SK-N-SH (cell line): ENCODE measurements at regions not wholly inside any gene's neighbourhood (a gene's known extent, or its start where the extent isn't known, plus 50 kb on each side); places are given as distances from the start of the nearest gene placed in this dataset.

Experiments
- CTCF ChIA-PET: fragments of 300-600, 350-600 bp; formaldehyde crosslinking; extraction: SDS; loops from one replicate; lab custom pipeline; 2021; lab: Yijun Ruan, JAX
- POLR2A ChIA-PET: fragments of 350-600 bp; sonication (Branson Sonifier 250); formaldehyde crosslinking; extraction: SDS; loops from one replicate; lab custom pipeline; 2020; ENCODE audit warnings: antibody characterized with exemption, inconsistent platforms; lab: Yijun Ruan, JAX
- DNase-seq: peaks from one replicate; pipeline ENCODE4 v3.0.0; 2012
- H2AFZ ChIP-seq: fragments of 200-600 bp; sonication (generic); 2 replicates; pipeline ENCODE4 v1.8.1; 2016; ENCODE audit warnings: antibody characterized with exemption, mild to moderate bottlenecking, low read depth
- H3F3A ChIP-seq: fragments of 200-600 bp; sonication (generic); replicated peaks from 2 replicates; pipeline ENCODE3; 2016; ENCODE audit warnings: antibody characterized with exemption, mild to moderate bottlenecking; ENCODE audit not compliant: insufficient read depth
- H3K27ac ChIP-seq, 2 experiments: fragments of 200-500 bp in 1 of 2; fragments of 200-600 bp in 1 of 2; sonication (Bioruptor generic) in 1 of 2; sonication (generic), shearing (Covaris generic) in 1 of 2; 2 replicates each; pipeline versions ENCODE4 v1.5.1 to v1.6.1; 2014 to 2016; ENCODE audit warnings: low read depth in 2 of 2, inconsistent platforms in 1 of 2, low read length in 1 of 2, mild to moderate bottlenecking in 1 of 2, mixed read lengths in 1 of 2
- H3K27me3 ChIP-seq: fragments of 200-600 bp; sonication (generic), shearing (Covaris generic); 2 replicates; pipeline ENCODE4 v1.6.1; 2016; ENCODE audit warnings: mixed run types; ENCODE audit not compliant: insufficient read depth
- H3K36me3 ChIP-seq, 2 experiments: fragments of 200-500 bp in 1 of 2; fragments of 200-600 bp in 1 of 2; sonication (Bioruptor generic) in 1 of 2; sonication (generic) in 1 of 2; replicated peaks in 1 of 2; 2 replicates each; pipeline versions ENCODE3 to v1.5.1; 2014 to 2016; ENCODE audit warnings: low read length in 1 of 2, mild to moderate bottlenecking in 1 of 2; ENCODE audit not compliant: insufficient read depth in 2 of 2, control insufficient read depth in 1 of 2
- H3K4me1 ChIP-seq, 2 experiments: fragments of 200-500 bp in 1 of 2; fragments of 200-600 bp in 1 of 2; sonication (Bioruptor generic) in 1 of 2; sonication (generic), shearing (Covaris generic) in 1 of 2; 2 replicates each; pipeline versions ENCODE4 v1.5.1 to v1.6.1; 2014 to 2016; ENCODE audit warnings: low read depth in 1 of 2, low read length in 1 of 2, mixed run types in 1 of 2; ENCODE audit not compliant: insufficient read depth in 2 of 2, control insufficient read depth in 1 of 2
- H3K4me2 ChIP-seq: fragments of 200-600 bp; sonication (generic), shearing (Covaris generic); 2 replicates; pipeline ENCODE4 v1.6.1; 2017; ENCODE audit warnings: mixed run types
- H3K4me3 ChIP-seq, 2 experiments: fragments of 200-500 bp in 1 of 2; fragments of 200-600 bp in 1 of 2; sonication (Bioruptor generic) in 1 of 2; sonication (generic), shearing (Covaris generic) in 1 of 2; 2 replicates each; pipeline versions ENCODE4 v1.5.1 to v1.8.1; 2014 to 2016; ENCODE audit warnings: low read depth in 2 of 2, inconsistent platforms in 1 of 2, low read length in 1 of 2, mild to moderate bottlenecking in 1 of 2, mixed read lengths in 1 of 2, moderate library complexity in 1 of 2
- H3K79me2 ChIP-seq: fragments of 200-600 bp; sonication (generic); 2 replicates; pipeline ENCODE4 v1.8.1; 2017; ENCODE audit warnings: mild to moderate bottlenecking; ENCODE audit not compliant: insufficient read depth
- H3K9ac ChIP-seq: fragments of 200-600 bp; sonication (generic); 2 replicates; pipeline ENCODE4 v1.6.1; 2017; ENCODE audit warnings: mixed run types
- H3K9me2 ChIP-seq: fragments of 200-600 bp; sonication (generic); 2 replicates; pipeline ENCODE4 v1.6.1; 2017; ENCODE audit warnings: mixed run types
- H3K9me3 ChIP-seq: fragments of 200-600 bp; sonication (generic); 2 replicates; pipeline ENCODE4 v1.6.1; 2017; ENCODE audit warnings: mixed run types, mild to moderate bottlenecking, moderate library complexity
- H4K20me1 ChIP-seq: fragments of 200-600 bp; sonication (generic); 2 replicates; pipeline ENCODE4 v1.6.1; 2017; ENCODE audit warnings: mild to moderate bottlenecking, mixed run types; ENCODE audit not compliant: insufficient read depth
- CHD2 ChIP-seq: fragments of 150-350 bp; IDR thresholded peaks from 2 replicates; pipeline ENCODE4 v1.6.1; 2018; ENCODE audit warnings: low read length; ENCODE audit not compliant: partially characterized antibody
- CTCF ChIP-seq: fragments of 200-600 bp; sonication (generic); IDR thresholded peaks from 2 replicates; pipeline ENCODE4 v1.6.1; 2017; ENCODE audit warnings: antibody characterized with exemption, mild to moderate bottlenecking, moderate library complexity
- ELF1 ChIP-seq: IDR thresholded peaks from 2 replicates; pipeline ENCODE4 v1.4.0; 2012
- FOXJ3 ChIP-seq: sonication (generic); formaldehyde crosslinking; IDR thresholded peaks from 2 replicates; pipeline ENCODE4 v1.5.1; 2020; ENCODE audit warnings: mild to moderate bottlenecking, missing genetic modification reagents
- GABPA ChIP-seq: IDR thresholded peaks from 2 replicates; pipeline ENCODE4 v1.4.0; 2012; ENCODE audit warnings: low read depth, mild to moderate bottlenecking
- NFIC ChIP-seq: IDR thresholded peaks from 2 replicates; pipeline ENCODE4 v1.4.0; 2012; ENCODE audit warnings: borderline replicate concordance
- POLR2AphosphoS5 ChIP-seq: IDR thresholded peaks from 2 replicates; pipeline ENCODE4 v1.6.1; 2012; ENCODE audit warnings: low read depth, low read length
- RCOR1 ChIP-seq: fragments of 150-350 bp; IDR thresholded peaks from 2 replicates; pipeline ENCODE4 v1.6.1; 2017; ENCODE audit warnings: antibody characterized with exemption, low read length
- RFX5 ChIP-seq: IDR thresholded peaks from 2 replicates; pipeline ENCODE4 v1.6.1; 2012; ENCODE audit warnings: mild to moderate bottlenecking, improper control_type of control experiment, low read length
- SIN3A ChIP-seq: IDR thresholded peaks from 2 replicates; pipeline ENCODE4 v1.6.1; 2012; ENCODE audit warnings: low read depth, mild to moderate bottlenecking, low read length, moderate library complexity, borderline replicate concordance
- TCF12 ChIP-seq: IDR thresholded peaks from 2 replicates; pipeline ENCODE4 v1.4.0; 2012
- WGBS: methylation state at CpG from one replicate; pipeline ENCODE4 v1.1.6; 2017; ENCODE audit warnings: low lambda C conversion rate; 5-methylcytosine and 5-hydroxymethylcytosine counted together
- TF ChIP-seq, protein P1 (sequence below): IDR thresholded peaks from 2 replicates; pipeline ENCODE4 v1.4.0; 2012; ENCODE audit warnings: low read depth, borderline replicate concordance
- TF ChIP-seq, protein P2 (sequence below): IDR thresholded peaks from 2 replicates; pipeline ENCODE4 v1.6.1; 2012; ENCODE audit warnings: mild to moderate bottlenecking, low read depth, low read length, moderate library complexity
- TF ChIP-seq, protein P3 (sequence below): IDR thresholded peaks from 2 replicates; pipeline ENCODE4; 2012

DNA sequence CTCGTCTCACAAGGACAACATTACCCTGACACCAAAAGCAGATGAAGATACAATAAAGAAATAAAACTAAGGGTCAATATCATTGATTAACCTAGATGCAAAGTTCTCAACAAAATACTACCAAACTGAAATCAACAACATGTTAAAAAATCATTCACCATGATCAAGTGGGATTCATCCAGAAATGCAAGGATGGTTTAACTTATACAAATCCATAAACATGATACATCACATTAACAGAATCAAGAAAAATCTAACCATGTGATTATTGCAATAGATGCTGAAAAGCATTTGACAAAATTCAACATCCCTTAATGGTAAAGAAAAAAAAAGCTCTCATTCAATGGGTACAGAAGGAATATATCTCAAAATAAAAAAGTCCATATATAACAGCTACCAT is 514.9 kb downstream of the TMA16 start:
- Histone ChIP-seq H2AFZ (no peak overlapping the region), H3K4me3 (no peak overlapping the region), H3F3A (no peaks in the 10 kb centered on the region), H3K27me3 (no peaks in the 10 kb centered on the region), H4K20me1 (no peaks in the 10 kb centered on the region), H3K27ac (no peak overlapping the region), H3K4me2 (no peak overlapping the region), H3K36me3 (no peaks in the 10 kb centered on the region), H3K9me2 (no peaks in the 10 kb centered on the region), H3K9me3 (peaks cover 2% of the 10 kb centered on the region; the same call in 1 of the 2 replicates), H3K79me2 (no peaks in the 10 kb centered on the region), H3K9ac (no peak overlapping the region), H3K4me1 (no peaks in the 10 kb centered on the region)
- TF ChIP-seq, protein P1, sequence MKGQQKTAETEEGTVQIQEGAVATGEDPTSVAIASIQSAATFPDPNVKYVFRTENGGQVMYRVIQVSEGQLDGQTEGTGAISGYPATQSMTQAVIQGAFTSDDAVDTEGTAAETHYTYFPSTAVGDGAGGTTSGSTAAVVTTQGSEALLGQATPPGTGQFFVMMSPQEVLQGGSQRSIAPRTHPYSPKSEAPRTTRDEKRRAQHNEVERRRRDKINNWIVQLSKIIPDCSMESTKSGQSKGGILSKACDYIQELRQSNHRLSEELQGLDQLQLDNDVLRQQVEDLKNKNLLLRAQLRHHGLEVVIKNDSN: no peak
- TF ChIP-seq, protein P2, sequence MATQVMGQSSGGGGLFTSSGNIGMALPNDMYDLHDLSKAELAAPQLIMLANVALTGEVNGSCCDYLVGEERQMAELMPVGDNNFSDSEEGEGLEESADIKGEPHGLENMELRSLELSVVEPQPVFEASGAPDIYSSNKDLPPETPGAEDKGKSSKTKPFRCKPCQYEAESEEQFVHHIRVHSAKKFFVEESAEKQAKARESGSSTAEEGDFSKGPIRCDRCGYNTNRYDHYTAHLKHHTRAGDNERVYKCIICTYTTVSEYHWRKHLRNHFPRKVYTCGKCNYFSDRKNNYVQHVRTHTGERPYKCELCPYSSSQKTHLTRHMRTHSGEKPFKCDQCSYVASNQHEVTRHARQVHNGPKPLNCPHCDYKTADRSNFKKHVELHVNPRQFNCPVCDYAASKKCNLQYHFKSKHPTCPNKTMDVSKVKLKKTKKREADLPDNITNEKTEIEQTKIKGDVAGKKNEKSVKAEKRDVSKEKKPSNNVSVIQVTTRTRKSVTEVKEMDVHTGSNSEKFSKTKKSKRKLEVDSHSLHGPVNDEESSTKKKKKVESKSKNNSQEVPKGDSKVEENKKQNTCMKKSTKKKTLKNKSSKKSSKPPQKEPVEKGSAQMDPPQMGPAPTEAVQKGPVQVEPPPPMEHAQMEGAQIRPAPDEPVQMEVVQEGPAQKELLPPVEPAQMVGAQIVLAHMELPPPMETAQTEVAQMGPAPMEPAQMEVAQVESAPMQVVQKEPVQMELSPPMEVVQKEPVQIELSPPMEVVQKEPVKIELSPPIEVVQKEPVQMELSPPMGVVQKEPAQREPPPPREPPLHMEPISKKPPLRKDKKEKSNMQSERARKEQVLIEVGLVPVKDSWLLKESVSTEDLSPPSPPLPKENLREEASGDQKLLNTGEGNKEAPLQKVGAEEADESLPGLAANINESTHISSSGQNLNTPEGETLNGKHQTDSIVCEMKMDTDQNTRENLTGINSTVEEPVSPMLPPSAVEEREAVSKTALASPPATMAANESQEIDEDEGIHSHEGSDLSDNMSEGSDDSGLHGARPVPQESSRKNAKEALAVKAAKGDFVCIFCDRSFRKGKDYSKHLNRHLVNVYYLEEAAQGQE: no peak
- TF ChIP-seq RCOR1 (no peak), GABPA (no peak), POLR2AphosphoS5 (no peak), CTCF (no peak), TCF12 (no peak), CHD2 (no peak), FOXJ3 (no peak), RFX5 (no peak), ELF1 (no peak), SIN3A (no peak), NFIC (no peak)
- TF ChIP-seq, protein P3, sequence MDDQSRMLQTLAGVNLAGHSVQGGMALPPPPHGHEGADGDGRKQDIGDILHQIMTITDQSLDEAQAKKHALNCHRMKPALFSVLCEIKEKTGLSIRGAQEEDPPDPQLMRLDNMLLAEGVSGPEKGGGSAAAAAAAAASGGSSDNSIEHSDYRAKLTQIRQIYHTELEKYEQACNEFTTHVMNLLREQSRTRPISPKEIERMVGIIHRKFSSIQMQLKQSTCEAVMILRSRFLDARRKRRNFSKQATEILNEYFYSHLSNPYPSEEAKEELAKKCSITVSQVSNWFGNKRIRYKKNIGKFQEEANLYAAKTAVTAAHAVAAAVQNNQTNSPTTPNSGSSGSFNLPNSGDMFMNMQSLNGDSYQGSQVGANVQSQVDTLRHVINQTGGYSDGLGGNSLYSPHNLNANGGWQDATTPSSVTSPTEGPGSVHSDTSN: no peak
- ChIA-PET POLR2A (no interaction called here), CTCF (no interaction called here)
- WGBS: 0% methylated on average over 1 of the region's 1 CpG
- DNase-seq: no peak
